HEK293T (cell line): ENCODE measurements at regions not wholly inside any gene's neighbourhood (a gene's known extent, or its start where the extent isn't known, plus 50 kb on each side); places are given as distances from the start of the nearest gene placed in this dataset.

Experiments
- BHLHE40 ChIP-seq: fragments of 450-650 bp; IDR thresholded peaks from 2 replicates; pipeline ENCODE4 v1.6.1; 2016; ENCODE audit warnings: mild to moderate bottlenecking, moderate library complexity, borderline replicate concordance
- CTBP1 ChIP-seq: fragments of 450-650 bp; IDR thresholded peaks from 2 replicates; pipeline ENCODE4 v1.6.1; 2016; ENCODE audit warnings: borderline replicate concordance
- FOXK2 ChIP-seq: fragments of 450-650 bp; IDR thresholded peaks from 2 replicates; pipeline ENCODE4 v1.6.1; 2016; ENCODE audit warnings: mild to moderate bottlenecking
- HDGF ChIP-seq: fragments of 450-650 bp; IDR thresholded peaks from 2 replicates; pipeline ENCODE4 v1.6.1; 2017; ENCODE audit warnings: antibody characterized with exemption, borderline replicate concordance
- L3MBTL2 ChIP-seq: fragments of 450-650 bp; conservative IDR thresholded peaks from 2 replicates; pipeline ENCODE4 v1.6.1; 2016; ENCODE audit warnings: mild to moderate bottlenecking
- ZNF384 ChIP-seq: fragments of 450-650 bp; IDR thresholded peaks from 2 replicates; pipeline ENCODE4 v1.6.1; 2016
- TF ChIP-seq, protein P1 (sequence below): fragments of 450-650 bp; IDR thresholded peaks from 2 replicates; pipeline ENCODE4 v1.6.1; 2016

DNA sequence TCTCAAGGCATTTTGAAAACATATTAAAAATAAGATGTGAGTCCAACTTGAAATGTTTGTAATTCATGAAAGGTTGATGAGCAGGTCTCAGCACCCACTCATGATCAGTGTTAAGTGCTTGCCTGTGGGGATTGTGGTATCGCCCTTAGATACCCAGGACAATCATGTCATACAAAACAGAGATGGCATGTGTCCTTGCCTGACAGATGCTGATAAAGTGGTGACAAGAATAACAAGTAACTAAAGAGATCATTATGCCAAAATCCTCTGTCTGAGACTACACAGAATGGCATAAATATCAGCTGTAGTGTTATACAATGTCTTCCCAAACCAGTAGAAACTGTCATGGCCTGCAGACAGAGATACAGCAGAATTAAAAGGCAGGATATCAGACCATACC, 930.3 kb downstream of the SUCLG1 start:
- TF ChIP-seq CTBP1 (no peak), L3MBTL2 (no peak), BHLHE40 (no peak), ZNF384 (no peak), HDGF (no peak), FOXK2 (no peak)
- TF ChIP-seq, protein P1, sequence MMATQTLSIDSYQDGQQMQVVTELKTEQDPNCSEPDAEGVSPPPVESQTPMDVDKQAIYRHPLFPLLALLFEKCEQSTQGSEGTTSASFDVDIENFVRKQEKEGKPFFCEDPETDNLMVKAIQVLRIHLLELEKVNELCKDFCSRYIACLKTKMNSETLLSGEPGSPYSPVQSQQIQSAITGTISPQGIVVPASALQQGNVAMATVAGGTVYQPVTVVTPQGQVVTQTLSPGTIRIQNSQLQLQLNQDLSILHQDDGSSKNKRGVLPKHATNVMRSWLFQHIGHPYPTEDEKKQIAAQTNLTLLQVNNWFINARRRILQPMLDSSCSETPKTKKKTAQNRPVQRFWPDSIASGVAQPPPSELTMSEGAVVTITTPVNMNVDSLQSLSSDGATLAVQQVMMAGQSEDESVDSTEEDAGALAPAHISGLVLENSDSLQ = no peak
